Activated effector memory CD4-positive, alpha-beta T cell treated with anti-CD3 and anti-CD28 coated beads, Interleukin-2, amount 50 U/mL, for 16 hours (primary cell): ENCODE measurements at regions not wholly inside any gene's neighbourhood (a gene's known extent, or its start where the extent isn't known, plus 50 kb on each side); places are given as distances from the start of the nearest gene placed in this dataset.

Experiments
- DNase-seq: peaks from one replicate; pipeline ENCODE4 v3.0.0-alpha.2; 2020

DNA sequence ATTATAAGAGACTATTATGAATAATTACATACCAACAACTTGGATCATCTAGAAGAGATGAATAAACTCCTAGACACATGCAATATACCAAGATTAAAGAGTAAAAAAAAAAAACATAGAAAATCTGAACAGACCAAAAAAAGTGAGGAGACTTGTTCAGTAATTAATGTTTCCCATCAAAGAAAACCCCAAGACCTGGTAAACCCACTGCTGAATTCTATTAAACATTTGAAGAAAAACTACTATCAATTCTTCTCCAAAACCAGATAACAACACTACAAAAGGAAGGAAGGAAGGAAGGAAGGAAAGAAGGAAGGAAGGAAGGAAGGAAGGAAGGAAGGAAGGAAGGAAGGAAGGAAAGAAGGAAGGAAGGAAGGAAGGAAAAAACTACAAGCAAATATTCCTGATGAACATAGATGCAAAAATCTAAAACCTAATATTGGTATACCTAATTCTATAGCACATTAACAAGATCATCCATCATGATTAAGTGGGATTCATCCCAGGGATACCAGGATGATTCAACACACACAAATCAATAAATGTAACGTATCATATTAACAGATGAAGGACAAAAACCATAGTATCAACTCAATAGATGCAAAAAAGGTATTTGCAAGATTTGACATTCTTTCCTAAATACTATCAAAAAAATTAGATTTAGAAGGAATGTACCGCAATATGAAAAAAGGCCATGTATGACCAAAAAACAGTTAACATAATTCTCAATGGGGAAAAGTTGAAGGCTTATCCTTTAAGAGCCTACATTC lies 445.5 kb downstream of the KCNH5 start:
- DNase-seq, result no peak

DNA sequence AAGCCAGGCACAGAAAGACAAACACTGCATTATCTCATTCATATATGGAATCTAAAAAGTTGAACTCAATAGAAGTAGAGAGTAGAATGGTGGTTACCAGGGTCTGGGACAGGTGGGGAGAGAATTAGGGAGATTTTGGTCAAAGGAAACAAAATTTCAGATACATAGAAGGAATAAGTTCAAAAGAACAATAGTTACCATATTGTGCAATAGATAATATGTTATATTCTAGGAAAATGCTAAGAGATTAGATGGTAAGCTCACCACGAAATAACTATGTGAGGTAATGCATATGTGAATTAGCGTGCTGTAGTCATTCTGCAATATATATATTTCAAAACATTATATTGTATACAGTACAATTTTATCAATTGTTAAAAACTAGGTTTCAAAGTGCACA lies 442.5 kb downstream of the KCNH5 start:
- DNase-seq, result no peak

DNA sequence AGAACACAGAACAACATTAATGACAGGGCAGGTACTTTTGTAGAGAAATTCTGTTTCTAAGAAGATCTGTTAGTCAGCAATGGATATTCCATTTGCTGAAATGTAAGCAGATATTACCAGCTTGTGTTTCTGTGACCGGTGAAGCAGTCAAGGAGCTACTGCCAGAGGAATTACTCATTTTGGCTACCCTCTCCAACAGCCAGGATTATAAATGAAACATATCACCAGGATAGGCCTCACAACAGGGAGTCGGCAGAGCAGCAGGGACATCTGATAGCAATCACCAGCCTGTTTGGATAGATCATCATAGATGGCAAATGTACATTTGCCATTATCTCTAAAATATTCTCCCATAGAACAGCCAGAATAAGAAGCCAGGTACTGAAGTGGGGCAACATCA lies 440.7 kb downstream of the KCNH5 start:
- DNase-seq, result no peak

DNA sequence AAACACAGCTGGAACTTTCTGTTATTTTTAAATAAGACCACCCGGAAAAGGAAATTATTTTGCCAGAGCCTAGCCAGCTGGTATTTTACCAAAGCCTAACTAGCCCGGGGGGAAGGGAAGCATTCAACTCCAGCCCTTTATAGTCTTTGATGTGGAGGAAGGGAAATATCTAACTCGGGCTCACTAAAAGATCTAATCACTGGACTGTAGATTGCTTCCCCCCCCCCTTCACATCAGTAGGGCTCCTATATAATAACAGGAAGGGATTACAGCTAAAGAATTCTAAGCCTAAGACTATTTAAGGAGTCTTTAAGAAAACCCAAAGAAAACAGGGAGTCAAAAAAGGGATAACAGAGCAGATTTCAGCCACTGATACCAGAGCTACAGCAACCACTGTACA lies 431.1 kb downstream of the KCNH5 start:
- DNase-seq, result no peak

DNA sequence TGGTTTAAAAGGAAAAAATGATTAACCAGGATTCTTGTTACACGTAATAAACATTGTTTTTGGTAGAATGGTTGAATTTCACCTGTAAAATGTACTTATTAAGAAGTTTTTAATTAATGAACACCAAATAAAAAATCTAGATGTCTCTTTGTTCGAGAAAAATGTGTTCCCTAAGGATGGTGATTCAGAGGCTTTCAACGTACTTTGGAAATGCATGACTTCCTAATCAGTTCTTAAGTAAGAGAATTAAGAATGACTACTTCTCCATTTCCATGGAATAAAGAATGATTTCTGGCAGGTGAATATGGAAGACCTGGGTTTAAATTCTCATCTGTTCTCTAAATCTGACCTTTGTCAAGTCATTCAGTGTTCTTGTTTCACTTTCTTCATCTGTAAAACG lies 428.6 kb downstream of the KCNH5 start:
- DNase-seq, result no peak

DNA sequence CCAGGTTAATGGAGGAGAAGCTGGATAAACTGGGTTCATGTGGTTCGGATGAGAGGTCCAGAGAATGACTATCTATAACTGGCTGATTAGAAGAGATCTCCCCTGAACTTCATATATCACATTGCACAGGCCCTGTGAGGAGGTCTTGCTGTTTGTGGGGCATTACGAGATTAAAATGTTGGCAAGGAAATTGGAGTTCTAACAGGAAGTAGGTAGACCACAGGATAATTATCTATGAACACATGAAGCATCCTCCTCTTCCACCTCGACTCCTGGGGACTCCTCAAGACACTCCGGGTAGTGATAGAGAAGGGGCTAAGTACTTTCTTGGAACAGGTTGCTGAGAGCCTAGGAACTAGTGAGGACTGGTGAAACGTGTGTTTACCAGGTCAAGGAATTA lies 418.8 kb downstream of the KCNH5 start:
- no peak for DNase-seq

DNA sequence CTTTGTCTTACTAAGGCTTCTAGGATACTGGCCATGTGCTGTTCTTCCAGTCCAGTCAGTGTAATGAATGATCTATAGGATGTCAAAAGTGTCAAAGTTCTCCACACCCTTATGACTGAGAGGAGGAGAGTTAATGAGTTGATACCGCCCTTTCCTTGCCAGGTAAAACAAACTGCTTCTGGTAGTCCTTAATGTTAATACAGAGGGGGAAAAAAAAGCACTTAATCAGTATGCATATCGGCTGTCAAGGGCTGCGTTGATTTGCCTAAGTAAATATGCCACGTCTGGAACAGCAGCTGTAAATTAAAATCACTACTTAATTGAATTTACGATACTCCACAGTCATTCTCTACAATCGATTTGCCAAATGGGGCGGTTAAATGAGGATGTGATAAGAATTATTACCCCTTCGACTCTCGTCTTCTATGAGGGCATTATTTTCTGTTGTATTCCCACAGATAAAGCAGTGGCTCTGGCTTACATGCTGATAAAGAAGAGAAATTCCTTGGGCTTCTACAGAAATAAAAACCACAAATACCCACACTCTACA lies 416.0 kb downstream of the KCNH5 start:
- no peak for DNase-seq

DNA sequence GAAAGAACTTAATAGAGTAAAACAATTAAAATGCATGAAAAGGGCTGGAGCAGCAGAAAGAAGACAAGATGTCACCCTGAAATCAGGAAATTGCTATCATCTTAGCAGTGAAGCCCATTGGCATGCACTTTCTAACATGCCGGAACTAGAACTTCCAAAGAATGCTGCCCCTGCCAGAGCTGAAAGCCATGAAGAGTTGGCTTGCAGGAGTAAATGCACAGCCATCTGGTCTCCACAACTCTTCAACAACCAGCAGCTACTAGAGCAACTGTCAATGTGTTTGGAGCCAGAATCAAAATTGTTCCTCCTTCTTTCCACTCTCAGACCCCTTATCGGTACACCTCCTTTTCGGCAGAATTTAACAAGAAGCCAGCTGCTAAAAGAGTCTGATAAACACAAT lies 414.1 kb downstream of the KCNH5 start:
- DNase-seq, result no peak

DNA sequence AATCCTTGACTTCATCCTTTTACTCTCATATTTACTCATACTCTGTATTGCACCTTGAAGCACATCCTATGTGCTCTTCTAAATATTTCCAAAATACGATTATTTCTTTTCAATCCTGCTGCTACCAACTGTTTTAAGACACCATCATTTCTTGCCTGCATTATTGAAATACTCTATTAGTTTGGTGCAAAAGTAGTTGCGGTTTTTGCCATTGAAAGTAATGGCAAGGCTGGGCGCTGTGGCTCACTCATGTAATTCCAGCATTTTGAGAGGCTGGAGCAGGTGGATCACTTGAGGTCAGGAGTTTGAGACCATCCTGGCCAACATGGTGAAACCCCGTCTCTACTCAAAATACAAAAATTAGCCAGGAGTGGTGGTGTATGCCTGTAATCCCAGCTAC lies 412.5 kb downstream of the KCNH5 start:
- DNase-seq, result no peak

DNA sequence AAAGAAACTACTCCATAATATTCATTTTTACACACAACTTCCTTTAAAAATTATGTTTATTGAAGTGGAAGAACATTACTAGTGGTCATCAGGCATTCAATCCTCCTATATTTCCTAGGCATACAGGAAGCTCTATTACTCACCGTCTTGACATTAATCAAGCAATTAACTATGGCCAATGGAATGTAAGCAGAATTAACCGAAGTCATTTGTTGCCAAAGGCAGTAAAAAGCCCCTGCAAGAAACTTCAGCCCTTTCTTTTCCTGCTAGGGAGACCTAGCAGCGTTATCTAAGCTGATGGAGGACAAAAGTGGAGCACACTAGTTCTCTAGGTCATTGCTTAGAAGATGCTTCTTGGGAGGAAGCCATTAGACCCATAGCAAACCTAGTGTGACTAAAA lies 399.6 kb downstream of the KCNH5 start:
- no peak for DNase-seq
